Dedifferentiated amniotic fluid mesenchymal stem cell (primary cell): ENCODE measurements at regions not wholly inside any gene's neighbourhood (a gene's known extent, or its start where the extent isn't known, plus 50 kb on each side); places are given as distances from the start of the nearest gene placed in this dataset.
"Not testable (repeated sequence)": the region's sequence is repeated elsewhere in the genome, so short reads cannot be mapped to it uniquely, and the experiment has no call there.

Source experiments
- DNase-seq: peaks from one replicate; pipeline ENCODE4 v3.0.0-alpha.2; 2016; ENCODE audit errors: extremely low spot score

- DNase-seq, result no peak
Observed at GRCh38 chr3:64438066-64438465, 212.8 kb upstream of the PRICKLE2 start.

- DNase-seq, result no peak
Observed at GRCh38 chr3:64437131-64437530, 211.9 kb upstream of the PRICKLE2 start.

DNA sequence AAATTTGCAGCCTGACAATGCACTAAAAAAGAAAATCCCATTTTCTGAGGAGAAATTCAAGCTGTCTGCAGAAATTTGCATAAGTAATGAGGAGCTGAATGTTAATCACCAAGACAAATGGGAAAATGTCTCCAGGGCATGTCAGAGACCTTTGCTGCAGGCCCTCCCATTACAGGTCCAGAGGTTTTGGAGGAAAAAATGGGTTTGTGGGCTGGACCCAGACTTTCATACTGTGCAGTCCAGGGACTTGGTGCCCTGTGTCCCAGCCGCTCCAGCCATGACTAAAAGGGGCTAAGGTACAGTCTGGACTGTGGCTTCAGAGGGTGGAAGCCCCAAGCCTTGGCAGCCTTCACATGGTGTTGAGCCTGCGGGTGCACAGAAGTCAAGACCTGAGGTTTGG, 209.8 kb upstream of the PRICKLE2 start:
- DNase-seq, result not testable (repeated sequence)

DNA sequence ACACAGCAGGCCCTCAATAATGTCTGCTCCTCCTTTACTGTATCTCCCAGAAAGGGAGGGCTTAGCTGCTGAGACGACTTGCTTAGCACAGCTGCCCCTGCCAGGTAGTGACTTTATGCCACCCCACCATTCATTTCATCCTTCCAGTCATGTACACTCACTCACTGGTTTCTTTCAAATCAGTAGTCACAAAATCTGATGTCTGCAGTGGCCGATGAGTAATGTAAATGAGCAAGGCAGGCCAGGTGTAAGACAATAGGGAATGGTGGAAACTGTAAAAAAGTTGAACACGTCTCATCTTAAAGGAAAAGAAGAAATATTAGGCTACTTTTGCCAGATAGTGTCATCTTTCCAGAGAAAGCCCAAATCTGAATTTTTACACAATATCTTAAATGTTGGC, 207.6 kb upstream of the PRICKLE2 start:
- DNase-seq, result no peak

- no peak for DNase-seq
Observed at GRCh38 chr3:64431526-64432091, 206.3 kb upstream of the PRICKLE2 start.

DNA sequence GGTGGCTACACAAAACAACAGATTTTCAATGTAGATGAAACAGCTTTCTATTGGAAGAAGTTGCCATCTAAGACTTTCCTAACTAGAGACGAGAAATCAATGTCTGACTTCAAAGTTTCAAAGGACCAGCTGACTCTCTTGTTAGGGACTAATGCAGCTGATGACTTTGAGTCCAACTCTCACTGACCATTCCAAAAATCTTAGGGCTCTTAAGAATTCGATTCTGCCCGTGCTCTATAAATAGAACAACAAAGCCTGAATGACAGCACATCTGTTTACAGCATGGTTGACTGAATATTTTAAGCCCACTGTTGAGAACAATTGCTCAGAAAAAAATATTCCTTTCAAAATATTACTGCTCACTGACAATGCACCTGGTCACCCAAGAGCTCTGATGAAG, 202.4 kb upstream of the PRICKLE2 start:
- DNase-seq, result no peak

- DNase-seq, result no peak
Observed at GRCh38 chr3:64426551-64426950, 201.3 kb upstream of the PRICKLE2 start.

- DNase-seq, result no peak
Observed at GRCh38 chr3:64422932-64423331, 197.7 kb upstream of the PRICKLE2 start.

DNA sequence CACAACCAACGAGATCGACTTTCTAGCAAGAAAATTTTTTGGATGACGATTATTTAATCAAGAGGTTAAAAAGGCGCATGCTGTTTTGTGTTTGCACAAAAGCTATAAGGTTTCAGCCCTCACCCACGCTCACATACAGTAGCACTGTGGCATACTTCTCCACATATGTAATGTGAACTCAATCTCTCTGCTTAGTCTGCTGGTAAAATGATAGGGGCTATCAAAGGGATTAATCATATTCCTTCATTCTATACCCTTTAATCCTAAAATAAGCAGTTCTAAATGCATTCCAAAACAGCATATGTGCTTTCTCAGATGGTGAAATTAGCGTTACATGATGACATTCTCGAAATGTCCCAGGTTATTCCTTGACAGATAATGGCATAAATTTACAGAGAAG, 196.9 kb upstream of the PRICKLE2 start:
- no peak for DNase-seq

DNA sequence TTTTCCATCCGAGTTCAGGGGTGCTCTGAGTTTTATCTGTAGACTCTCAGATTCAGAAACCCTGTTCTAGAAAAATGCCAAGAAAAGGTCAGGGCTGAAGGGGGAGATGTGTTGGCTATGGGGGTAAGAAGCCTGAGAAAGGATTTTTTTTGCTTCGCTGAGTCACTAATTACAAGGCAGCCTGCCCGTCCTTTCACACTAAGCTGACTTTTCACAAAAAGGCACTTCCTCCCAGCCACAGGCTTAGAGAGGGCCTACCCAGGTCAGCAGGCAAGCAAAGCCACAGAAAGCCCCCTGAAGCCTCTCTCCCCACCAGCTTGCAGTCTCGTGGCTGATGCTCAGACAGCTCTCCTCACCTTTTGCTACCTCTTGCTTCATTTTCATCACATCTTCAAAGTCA, 192.6 kb upstream of the PRICKLE2 start:
- DNase-seq, result no peak

DNA sequence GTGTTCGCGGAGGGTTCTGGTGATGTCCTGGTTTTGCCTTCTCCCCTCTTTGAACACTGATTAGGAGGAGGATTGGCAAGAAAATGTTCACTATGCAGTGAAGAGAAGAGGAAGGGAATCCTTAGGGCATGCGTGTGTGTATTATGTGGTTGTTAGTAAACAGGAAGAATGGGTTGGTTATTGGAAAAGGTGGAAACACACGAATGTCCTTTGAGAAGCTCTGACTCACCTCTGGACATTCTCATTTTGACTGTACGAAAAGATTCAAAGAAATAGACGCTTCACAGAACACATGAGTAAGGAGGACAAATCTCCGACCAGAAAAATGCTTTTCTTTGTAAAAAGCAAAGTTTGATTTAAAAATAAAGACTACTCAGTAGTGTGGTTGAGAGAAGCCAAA, 188.8 kb upstream of the PRICKLE2 start:
- DNase-seq, result no peak

- DNase-seq, result no peak
Observed at GRCh38 chr3:64411101-64411500, 185.8 kb upstream of the PRICKLE2 start.

- DNase-seq, result no peak
Observed at GRCh38 chr3:64410226-64410625, 185.0 kb upstream of the PRICKLE2 start.

- DNase-seq, result no peak
Observed at GRCh38 chr3:64408770-64409169, 183.5 kb upstream of the PRICKLE2 start.

GRCh38 chr3:64406271-64406670, 181.0 kb upstream of the PRICKLE2 start:
- DNase-seq, result no peak

DNA sequence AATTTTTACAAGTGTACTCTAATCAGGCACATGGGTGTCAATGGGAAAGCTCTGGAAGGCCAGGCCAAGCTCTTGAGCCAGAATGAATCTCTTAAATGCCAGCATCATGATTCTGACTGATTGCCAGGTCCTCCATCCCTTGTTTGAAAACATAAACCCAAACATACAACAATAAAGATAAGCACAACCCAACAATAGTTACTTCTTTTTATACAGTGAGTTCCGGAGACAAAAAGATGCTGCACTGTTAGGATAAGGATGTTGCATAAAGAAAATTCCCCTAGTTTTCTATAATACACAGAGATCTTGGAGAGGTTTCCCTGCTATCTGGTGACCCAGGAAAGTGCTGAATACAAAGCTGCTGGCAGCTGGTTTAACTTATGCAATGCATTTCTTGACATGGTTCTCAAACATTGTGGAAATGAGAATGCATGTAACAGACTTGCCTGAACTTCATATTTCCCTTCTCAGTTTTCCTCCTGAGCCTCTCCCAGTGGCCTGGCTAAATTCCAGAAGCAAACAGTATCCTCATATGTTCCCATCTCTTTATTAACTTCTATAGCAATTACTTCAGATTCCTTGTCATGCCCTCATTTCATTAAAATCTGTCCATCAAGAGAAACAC, 180.1 kb upstream of the PRICKLE2 start:
- peak; percentile 59 for DNase-seq

- no peak for DNase-seq
Observed at GRCh38 chr3:64400706-64401105, 175.4 kb upstream of the PRICKLE2 start.

DNA sequence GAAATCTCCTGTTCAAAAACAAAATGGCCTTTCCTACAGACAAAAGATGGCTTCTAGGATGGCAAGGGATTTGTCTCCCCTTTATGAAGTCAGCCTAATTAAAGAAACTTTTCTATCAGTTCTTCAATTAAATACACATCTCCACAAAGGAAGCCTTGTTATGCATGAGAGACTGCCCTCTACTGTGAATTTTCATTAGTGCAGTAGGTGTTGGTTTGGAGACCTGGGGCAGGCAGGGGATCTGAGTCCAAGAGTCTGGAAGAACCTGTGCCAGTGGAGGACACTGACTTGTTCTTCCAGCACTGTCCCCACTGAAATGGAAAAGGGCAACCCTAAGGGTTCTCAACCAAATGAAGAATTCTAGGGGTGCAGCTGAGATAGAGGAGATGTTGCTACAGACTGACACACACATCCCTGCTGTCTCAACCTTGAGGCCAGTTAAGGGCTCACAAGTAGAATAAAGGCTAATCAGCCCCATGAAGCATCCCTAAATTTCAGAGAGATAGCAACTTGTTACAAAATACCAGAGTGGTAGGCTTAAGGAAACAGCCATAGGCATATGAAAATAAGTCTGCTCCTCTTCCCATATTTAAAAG, 174.0 kb upstream of the PRICKLE2 start:
- peak; percentile 63 for DNase-seq

DNA sequence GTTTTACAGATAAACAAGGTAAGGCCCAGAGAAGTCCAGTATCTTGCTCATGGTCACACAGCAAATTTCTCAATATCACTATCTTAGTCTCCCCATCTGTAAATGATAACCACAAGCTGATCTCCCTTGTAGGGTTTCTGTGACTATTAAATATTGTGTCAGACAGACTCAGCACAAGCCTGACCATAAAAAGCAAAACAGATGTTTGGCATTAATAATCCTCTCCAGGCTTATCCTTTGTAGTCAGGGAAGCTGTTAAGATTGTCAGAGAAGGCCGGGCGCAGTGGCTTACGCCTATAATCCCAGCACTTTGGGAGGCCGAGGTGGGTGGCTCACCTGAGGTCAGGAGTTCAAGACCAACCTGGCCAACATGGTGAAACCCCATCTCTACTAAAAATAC, 173.2 kb upstream of the PRICKLE2 start:
- DNase-seq, result no peak

- no peak for DNase-seq
Observed at GRCh38 chr3:64398006-64398405, 172.7 kb upstream of the PRICKLE2 start.

DNA sequence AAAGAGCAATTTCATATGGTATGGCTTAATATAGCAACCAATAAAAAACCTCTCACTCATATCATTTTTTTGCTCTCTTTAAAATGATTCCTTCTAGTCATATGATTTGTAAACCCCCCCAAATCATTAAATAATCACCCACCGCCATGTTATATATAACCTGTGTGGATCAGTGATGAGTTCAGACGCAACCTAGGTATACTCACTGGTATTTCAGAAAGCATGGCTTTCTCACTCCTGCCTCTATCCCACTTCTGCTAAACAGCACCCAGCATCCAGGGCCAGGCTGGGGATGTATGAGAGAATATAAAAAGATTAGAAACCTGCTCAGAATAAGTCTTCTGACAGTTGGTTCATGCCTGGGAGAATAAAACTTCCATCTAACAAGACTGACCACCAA, 172.3 kb upstream of the PRICKLE2 start:
- DNase-seq, result no peak

DNA sequence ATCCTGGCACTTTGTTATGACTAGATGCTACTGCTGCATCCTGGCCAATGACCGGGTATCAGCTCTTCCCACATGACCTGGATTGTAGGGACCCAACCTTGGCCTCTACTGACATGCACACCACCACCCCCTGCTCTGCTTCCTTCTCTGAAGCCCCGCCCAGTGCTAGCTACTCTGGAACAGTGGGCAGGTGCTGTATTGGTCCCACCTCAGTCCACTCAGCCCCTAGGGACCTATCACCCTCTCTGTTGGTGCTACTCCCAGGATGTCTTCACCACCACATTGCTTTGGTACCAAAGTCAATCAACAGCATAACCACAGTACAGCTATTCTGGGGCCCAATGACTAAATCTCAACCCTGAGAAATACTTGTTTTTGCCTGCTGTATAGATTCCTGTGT, 170.2 kb upstream of the PRICKLE2 start:
- DNase-seq, result no peak

DNA sequence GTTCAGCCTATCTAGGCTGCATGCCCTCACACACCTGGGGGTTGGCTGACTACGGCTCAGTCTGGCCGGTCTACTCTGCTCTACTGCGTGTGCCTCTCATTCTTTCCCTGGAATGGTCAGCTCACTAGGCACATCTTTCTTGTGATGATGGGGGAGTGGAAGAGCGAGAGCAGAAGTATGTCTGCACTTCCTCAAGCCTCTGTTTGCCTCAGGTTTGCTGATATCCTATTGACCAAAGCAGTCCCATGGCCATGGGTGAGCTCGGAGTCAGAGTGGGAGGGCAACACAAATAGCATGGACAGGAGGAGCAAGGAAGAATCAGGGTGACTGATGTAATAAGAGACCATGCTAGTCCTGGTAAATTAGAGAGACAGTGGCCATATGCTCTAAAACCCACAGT, 167.9 kb upstream of the PRICKLE2 start:
- no peak for DNase-seq

GRCh38 chr3:64392001-64392400, 166.7 kb upstream of the PRICKLE2 start:
- DNase-seq, result no peak
